ENCODE measurements at regions not wholly inside any gene's neighbourhood (a gene's known extent, or its start where the extent isn't known, plus 50 kb on each side); places are given as distances from the start of the nearest gene placed in this dataset.
A peak's percentile ranks its signal among the peaks of the same experiment; 100 is the strongest.
"Not testable (repeated sequence)": the region's sequence is repeated elsewhere in the genome, so short reads cannot be mapped to it uniquely, and the experiment has no call there.

DNA sequence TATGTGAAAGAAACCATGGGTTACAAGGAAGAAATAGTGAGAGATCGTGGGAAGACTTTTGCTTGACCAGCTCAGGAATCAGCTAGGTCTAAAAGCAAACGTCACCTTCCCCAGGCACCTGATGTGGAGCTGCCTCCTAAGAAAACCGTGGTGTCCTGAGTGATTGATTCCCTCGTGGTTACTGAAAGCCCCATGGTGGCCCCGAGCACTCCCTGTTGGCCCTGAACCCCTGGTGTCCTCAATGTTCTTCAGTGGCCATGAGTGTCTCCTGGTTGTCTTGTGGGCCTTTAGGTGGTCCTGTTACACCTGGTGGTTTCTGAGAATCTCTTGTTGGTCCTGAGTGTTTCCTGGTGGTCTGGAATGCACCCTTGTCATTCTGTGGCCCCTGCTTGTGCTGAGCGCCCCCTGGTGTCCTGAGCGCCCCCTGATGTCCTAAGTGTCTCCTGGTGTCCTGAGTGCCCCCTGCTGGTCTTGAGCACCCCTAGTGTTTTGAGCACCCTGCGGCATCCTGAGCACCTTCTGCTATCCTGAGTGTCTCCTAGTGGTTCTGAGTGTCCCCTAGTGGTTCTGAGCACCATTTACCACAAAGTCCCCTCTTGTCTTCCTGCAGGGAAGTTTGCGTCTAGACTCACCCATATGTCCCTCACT lies 518.7 kb downstream of the TMEM121 start:
- no peak overlapping the region for H3K27ac Mint-ChIP-seq
- peaks cover 3% of the 10 kb centered on the region for H3K4me1 Mint-ChIP-seq (ENCODE audit: low read depth)
- intact Hi-C loops (cut with micrococcal nuclease), result loop anchor here (2.0 to 10.0 kb wide), 3 partner anchors 32 to 370 kb away; no protein-coding TSS in a partner anchor
- DNase-seq (ENCODE audit: low spot score), result peak; percentile 69
- peaks cover 8% of the 10 kb centered on the region for H3K27me3 Mint-ChIP-seq (ENCODE audit: low read depth)
- no peaks in the 10 kb centered on the region for H3K36me3 Mint-ChIP-seq (ENCODE audit: low read depth)
- no peaks in the 10 kb centered on the region for H3K9me3 Mint-ChIP-seq
- H3K4me3 Mint-ChIP-seq (ENCODE audit: low read depth), result no peak overlapping the region

DNA sequence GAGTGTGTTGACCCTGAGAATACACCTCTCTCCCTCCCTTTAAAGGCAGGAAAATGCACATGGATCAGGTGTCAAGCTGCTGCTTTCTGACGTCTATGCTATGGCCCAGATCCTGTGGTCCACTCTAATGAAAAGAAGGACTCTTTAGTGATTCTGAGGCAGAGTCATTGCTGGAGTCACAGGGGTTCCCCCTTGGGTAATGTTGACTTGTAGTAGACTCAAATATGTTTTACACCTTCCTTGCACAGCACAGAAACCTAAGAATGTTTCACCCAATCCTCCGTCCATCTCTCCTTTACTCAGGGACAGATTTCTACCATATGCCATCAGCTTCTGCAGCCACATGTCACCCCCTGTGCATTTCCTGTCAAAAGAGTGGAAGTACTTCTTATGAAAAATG lies 525.4 kb downstream of the TMEM121 start:
- H3K36me3 Mint-ChIP-seq (ENCODE audit: low read depth), result no peaks in the 10 kb centered on the region
- intact Hi-C loops (cut with micrococcal nuclease), result no loop called here
- no peak for DNase-seq (ENCODE audit: low spot score)
- H3K9me3 Mint-ChIP-seq, result no peaks in the 10 kb centered on the region
- H3K27ac Mint-ChIP-seq, result no peak overlapping the region
- peaks cover 8% of the 10 kb centered on the region for H3K4me1 Mint-ChIP-seq (ENCODE audit: low read depth)
- no peak overlapping the region for H3K4me3 Mint-ChIP-seq (ENCODE audit: low read depth)
- H3K27me3 Mint-ChIP-seq (ENCODE audit: low read depth), result no peaks in the 10 kb centered on the region

DNA sequence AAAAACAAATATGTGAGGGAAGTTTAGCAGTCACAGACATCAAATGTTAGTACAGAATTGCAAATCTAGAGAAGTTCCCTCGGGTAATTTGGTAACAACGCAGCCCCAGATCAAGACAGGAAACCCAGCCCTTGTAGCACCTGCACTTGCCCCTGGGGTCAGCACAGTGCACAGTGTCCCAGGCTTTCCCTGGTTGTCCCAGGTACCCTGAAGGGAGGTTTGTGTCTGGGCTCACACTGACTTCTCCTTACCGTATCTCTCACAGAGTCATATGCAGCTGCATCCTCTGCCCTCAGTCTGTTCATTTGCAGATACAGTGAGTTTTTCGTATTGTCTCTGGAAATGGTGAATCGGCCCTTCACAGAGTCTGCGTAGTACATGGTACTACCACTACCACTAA lies 528.9 kb downstream of the TMEM121 start:
- H3K4me3 Mint-ChIP-seq (ENCODE audit: low read depth), result no peak overlapping the region
- no peaks in the 10 kb centered on the region for H3K36me3 Mint-ChIP-seq (ENCODE audit: low read depth)
- peaks cover 8% of the 10 kb centered on the region for H3K4me1 Mint-ChIP-seq (ENCODE audit: low read depth)
- H3K27me3 Mint-ChIP-seq (ENCODE audit: low read depth), result peaks cover 10% of the 10 kb centered on the region
- no peak overlapping the region for H3K27ac Mint-ChIP-seq
- DNase-seq (ENCODE audit: low spot score), result no peak
- intact Hi-C loops (cut with micrococcal nuclease), result no loop called here
- no peaks in the 10 kb centered on the region for H3K9me3 Mint-ChIP-seq

DNA sequence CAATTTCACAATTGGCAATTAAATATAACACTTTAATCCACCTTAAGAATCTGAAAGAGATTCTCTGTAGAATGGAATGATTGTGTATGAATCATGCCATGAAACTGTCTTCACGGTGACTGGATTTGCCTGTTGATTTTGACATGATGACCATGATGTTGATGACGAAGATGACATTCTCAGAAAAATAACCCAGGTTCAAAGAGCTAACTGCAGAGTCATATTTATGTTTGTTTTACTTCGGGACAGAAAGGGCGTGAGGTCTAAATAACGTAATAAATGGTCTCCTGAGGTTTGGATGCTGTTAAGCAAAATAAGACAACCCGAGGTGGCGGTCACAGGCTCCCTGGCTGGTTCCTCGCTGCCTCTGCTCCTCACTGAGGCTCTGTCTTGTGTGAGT lies 532.0 kb downstream of the TMEM121 start:
- H3K4me1 Mint-ChIP-seq (ENCODE audit: low read depth), result peaks cover 16% of the 10 kb centered on the region
- intact Hi-C loops (cut with micrococcal nuclease), result no loop called here
- DNase-seq (ENCODE audit: low spot score), result no peak
- H3K9me3 Mint-ChIP-seq, result no peaks in the 10 kb centered on the region
- H3K27ac Mint-ChIP-seq, result no peak overlapping the region
- no peaks in the 10 kb centered on the region for H3K36me3 Mint-ChIP-seq (ENCODE audit: low read depth)
- no peak overlapping the region for H3K4me3 Mint-ChIP-seq (ENCODE audit: low read depth)
- peaks cover 15% of the 10 kb centered on the region for H3K27me3 Mint-ChIP-seq (ENCODE audit: low read depth)

DNA sequence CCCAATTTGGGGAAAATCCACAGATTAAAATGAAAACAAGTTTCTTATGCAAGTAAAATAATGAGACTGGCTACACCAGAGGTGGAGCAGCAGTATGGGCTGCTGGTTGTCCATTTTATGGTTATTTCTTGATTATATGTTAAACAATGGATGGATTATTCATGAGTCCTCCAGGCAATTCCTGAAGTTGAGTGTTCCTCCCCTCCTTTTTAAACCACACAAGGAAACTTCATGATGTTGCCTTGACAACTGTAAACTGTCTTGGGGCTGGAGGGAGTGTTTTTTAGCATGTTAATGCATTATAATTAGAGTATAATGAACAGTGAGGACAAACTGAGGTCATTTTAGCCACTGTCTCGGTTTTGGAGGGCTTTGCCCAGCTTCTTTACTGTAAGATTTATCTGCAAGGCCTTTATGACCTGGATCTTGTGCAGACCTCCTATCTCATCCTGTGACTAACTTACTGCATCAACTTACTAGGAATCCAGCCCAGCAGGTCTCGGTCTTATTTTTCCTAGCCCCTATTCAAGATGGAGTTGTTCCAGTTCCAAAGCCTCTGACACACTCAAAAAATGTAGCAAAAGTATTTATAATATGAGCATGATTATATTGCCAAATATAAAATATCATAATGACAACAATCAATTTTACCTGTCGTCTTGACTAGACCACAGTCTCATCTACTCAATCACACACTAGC lies 534.0 kb downstream of the TMEM121 start:
- Mint-ChIP-seq H3K27ac (no peak overlapping the region), H3K4me3 (ENCODE audit: low read depth) (no peak overlapping the region), H3K9me3 (no peaks in the 10 kb centered on the region), H3K27me3 (ENCODE audit: low read depth) (peaks cover 26% of the 10 kb centered on the region), H3K4me1 (ENCODE audit: low read depth) (peaks cover 14% of the 10 kb centered on the region), H3K36me3 (ENCODE audit: low read depth) (no peaks in the 10 kb centered on the region)
- DNase-seq (ENCODE audit: low spot score), result no peak
- intact Hi-C loops (cut with micrococcal nuclease), result no loop called here

DNA sequence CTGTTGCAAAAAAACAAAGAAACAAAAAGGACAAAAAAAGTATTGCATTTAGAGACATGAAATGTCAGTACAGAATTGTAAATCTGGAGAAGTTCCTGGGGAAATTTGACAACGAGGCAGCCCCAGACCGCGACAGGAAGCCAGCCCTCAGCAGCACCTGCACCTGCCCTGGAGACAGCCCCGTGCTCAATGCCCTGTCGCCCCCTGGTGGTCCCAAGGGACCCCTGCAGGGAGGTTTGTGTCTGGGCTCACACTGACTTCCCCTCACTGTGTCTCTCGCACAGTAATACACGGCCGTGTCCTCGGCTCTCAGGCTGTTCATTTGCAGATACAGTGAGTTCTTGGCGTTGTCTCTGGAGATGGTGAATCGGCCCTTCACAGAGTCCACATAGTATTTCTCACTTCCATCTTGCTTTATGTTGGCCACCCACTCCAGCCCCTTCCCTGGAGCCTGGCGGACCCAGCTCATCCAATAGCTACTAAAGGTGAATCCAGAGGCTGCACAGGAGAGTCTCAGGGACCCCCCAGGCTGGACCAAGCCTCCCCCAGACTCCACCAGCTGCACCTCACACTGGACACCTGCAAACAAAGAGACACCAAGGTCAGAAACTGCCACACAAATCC lies 535.6 kb downstream of the TMEM121 start:
- Mint-ChIP-seq H3K27me3 (ENCODE audit: low read depth) (peaks cover 36% of the 10 kb centered on the region), H3K4me1 (ENCODE audit: low read depth) (peaks cover 14% of the 10 kb centered on the region)
- H3K27ac Mint-ChIP-seq; H3K36me3 Mint-ChIP-seq (ENCODE audit: low read depth); H3K4me3 Mint-ChIP-seq (ENCODE audit: low read depth); H3K9me3 Mint-ChIP-seq; intact Hi-C loops (cut with micrococcal nuclease): not testable (repeated sequence)
- DNase-seq (ENCODE audit: low spot score), result peak; percentile 51

DNA sequence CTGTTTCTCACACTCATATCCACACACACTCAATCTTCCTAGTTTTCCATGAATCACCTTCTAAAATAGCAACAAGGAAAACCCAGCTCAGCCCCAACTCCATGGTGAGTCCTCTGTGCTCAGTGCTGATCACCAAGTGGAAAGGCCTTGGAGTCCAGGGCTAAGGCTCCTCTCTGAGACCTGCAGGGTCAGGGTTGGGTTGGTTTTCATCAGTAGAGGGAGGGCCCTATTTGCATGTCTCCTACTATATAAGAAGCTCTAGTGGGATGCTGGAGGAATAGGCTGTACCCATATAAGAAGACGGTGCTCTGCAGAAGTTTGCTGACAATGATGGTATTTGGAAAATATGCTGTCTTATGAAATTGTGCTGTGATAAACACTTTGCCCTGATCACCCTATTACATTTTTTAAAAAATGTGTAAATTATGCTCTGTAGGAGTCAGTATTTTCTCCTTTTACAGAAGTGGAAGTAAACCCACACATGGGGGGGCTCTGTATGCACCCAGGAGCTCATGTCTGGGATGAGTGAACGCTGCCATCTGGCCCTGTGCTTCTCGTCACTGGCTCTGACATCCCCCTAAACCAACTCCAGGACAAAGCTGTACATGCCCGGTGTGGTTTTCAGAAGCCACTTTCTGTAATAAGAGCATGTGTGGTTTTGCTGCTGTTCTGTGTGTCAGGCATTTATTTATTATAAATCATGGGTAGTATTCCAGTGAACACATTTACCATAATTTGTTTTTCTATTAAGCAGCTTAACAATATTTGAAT lies 536.3 kb downstream of the TMEM121 start:
- H3K4me3 Mint-ChIP-seq (ENCODE audit: low read depth), result no peak overlapping the region
- H3K4me1 Mint-ChIP-seq (ENCODE audit: low read depth), result peaks cover 16% of the 10 kb centered on the region
- no peaks in the 10 kb centered on the region for H3K36me3 Mint-ChIP-seq (ENCODE audit: low read depth)
- H3K27me3 Mint-ChIP-seq (ENCODE audit: low read depth), result peaks cover 36% of the 10 kb centered on the region
- intact Hi-C loops (cut with micrococcal nuclease), result no loop called here
- no peaks in the 10 kb centered on the region for H3K9me3 Mint-ChIP-seq
- H3K27ac Mint-ChIP-seq, result no peak overlapping the region
- no peak for DNase-seq (ENCODE audit: low spot score)

DNA sequence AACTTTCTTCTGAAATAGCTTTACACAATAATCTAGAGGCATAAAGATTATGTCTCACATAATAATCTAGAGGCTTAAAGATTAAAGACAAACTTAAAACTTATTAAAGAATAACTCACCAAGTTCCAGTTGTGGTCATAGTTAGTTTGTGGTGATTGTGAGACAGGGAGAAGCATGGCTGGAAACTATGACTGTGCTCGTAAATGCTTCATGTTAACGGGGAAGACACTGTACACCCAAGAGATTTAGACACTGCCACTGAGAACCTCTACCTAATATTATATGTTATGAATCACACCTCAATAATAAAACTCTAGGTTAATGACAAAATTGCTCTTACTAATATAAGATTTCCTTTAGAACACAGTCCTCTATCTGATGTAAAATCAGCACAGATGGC lies 541.6 kb downstream of the TMEM121 start:
- no peak overlapping the region for H3K27ac Mint-ChIP-seq
- no peak for DNase-seq (ENCODE audit: low spot score)
- intact Hi-C loops (cut with micrococcal nuclease), result no loop called here
- H3K36me3 Mint-ChIP-seq (ENCODE audit: low read depth), result no peaks in the 10 kb centered on the region
- peaks cover 17% of the 10 kb centered on the region for H3K4me1 Mint-ChIP-seq (ENCODE audit: low read depth)
- H3K9me3 Mint-ChIP-seq, result no peaks in the 10 kb centered on the region
- no peak overlapping the region for H3K4me3 Mint-ChIP-seq (ENCODE audit: low read depth)
- H3K27me3 Mint-ChIP-seq (ENCODE audit: low read depth), result peaks cover 27% of the 10 kb centered on the region

DNA sequence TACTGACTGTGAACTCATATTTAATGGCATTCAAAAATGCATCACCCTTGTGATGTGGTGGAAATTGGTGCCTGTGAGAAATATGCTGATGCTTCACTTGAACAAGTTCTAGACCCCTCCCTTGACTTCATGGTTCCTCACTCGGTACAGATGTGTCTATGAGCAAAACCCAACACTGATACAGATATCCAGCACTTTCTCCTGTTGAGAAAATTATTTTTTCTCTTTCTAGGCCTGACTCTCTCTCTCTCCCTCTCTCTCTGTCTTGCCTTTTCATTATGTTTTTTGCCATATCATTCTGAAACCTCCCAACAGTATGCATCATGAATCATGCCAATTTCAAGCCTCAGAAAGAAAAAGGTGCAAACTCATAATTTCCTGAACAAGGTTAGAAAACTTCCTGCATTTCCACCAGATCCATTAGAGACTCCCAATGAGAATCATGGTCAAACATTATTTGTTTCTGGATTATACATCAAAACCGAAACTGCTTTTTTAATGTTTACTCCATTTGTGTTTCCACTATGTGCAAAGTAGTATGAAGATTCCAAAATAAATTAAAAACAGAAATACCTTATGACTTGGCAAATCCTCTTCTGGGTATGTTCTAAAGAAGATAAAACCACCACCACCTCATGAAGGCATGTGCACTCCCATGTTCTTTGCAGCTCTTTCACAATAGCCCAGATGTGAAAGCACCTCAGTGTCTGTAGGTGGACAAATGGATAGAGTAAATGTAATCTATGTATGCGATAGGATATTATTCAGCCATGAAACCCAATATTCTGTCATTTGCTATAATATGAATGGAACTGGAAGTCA lies 543.6 kb downstream of the TMEM121 start:
- H3K36me3 Mint-ChIP-seq (ENCODE audit: low read depth), result no peaks in the 10 kb centered on the region
- no peak for DNase-seq (ENCODE audit: low spot score)
- H3K4me1 Mint-ChIP-seq (ENCODE audit: low read depth), result peaks cover 17% of the 10 kb centered on the region
- H3K4me3 Mint-ChIP-seq (ENCODE audit: low read depth), result no peak overlapping the region
- intact Hi-C loops (cut with micrococcal nuclease), result no loop called here
- no peaks in the 10 kb centered on the region for H3K9me3 Mint-ChIP-seq
- H3K27ac Mint-ChIP-seq, result peak overlapping the region; percentile 60
- H3K27me3 Mint-ChIP-seq (ENCODE audit: low read depth), result peaks cover 20% of the 10 kb centered on the region

DNA sequence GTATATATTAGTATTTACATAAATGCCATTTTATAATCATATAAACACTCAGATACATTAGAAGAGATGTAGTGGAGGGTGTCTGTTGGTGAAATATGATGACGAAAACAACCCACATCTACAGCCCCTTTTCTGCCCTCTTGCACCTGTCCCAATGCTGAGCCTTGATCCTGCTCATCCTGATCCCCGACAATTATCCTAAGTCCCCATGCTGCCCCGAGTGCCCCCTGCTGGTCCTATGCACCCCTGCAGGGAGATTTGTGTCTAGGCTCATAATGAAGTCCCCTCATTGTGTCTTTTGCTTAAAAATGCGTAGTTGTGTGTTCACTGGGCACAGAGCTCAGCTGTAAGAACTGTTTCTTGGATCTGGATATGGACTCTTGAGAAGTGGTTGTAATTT lies 554.5 kb downstream of the TMEM121 start:
- H3K9me3 Mint-ChIP-seq, result no peaks in the 10 kb centered on the region
- peaks cover 37% of the 10 kb centered on the region for H3K27me3 Mint-ChIP-seq (ENCODE audit: low read depth)
- H3K4me3 Mint-ChIP-seq (ENCODE audit: low read depth), result no peak overlapping the region
- no peak for DNase-seq (ENCODE audit: low spot score)
- peaks cover 6% of the 10 kb centered on the region for H3K4me1 Mint-ChIP-seq (ENCODE audit: low read depth)
- no peaks in the 10 kb centered on the region for H3K36me3 Mint-ChIP-seq (ENCODE audit: low read depth)
- intact Hi-C loops (cut with micrococcal nuclease), result no loop called here
- no peak overlapping the region for H3K27ac Mint-ChIP-seq

DNA sequence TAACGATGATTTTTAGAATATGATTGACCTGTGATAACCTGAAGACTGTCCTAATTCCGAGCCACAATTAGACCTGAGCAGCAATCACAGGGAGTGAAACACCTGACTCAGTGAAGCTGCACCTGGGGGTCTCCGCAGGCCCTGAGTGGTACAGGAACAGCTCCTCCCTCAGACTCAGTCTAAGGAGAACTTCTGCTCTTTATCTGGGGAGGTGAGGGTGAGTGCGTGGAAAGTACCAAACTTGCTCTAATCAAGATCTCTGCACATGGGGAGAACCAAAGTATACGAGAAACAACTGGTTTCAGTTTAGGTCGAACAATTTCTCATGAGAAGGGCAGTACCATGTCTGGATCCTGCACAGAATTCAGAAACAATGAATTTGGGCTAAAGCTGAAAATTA lies 555.3 kb downstream of the TMEM121 start:
- peaks cover 13% of the 10 kb centered on the region for H3K4me1 Mint-ChIP-seq (ENCODE audit: low read depth)
- H3K27ac Mint-ChIP-seq; H3K9me3 Mint-ChIP-seq; DNase-seq (ENCODE audit: low spot score); H3K4me3 Mint-ChIP-seq (ENCODE audit: low read depth); intact Hi-C loops (cut with micrococcal nuclease); H3K36me3 Mint-ChIP-seq (ENCODE audit: low read depth): not testable (repeated sequence)
- peaks cover 35% of the 10 kb centered on the region for H3K27me3 Mint-ChIP-seq (ENCODE audit: low read depth)

DNA sequence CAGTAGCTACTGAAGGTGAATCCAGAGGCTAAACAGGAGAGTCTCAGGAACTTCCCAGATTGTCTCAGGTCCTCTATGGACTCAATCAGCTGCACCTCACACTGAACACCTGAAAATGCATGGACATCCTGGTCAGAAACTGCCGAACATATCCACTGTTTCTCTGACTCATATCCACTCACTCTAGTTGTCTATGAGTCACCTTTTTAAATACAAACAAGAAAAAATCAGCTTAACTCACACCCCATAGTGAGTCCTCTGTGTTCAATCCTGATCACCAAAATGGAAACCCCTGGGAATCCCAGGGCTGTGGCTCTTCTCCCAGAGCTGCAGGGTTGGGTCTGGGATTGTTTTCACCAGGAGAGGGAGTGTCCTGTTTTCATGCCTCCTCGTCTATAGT lies 556.7 kb downstream of the TMEM121 start:
- H3K27me3 Mint-ChIP-seq (ENCODE audit: low read depth), result peaks cover 28% of the 10 kb centered on the region
- intact Hi-C loops (cut with micrococcal nuclease), result no loop called here

More for the DNA sequence above, 556.7 kb downstream of the TMEM121 start:
- Mint-ChIP-seq H3K4me3 (ENCODE audit: low read depth) (no peak overlapping the region), H3K27ac (no peak overlapping the region), H3K36me3 (ENCODE audit: low read depth) (no peaks in the 10 kb centered on the region), H3K9me3 (no peaks in the 10 kb centered on the region), H3K4me1 (ENCODE audit: low read depth) (peaks cover 21% of the 10 kb centered on the region)
- no peak for DNase-seq (ENCODE audit: low spot score)

Measured in activated T-helper 2 cell treated with anti-CD3 and anti-CD28 coated beads, Interferon-gamma antibody, Interleukin-2, Interleukin-4, amounts not matched to agents 10 μg/mL and 5 μg/mL and 100 μg/mL, durations not matched to agents 14 hours and 24 hours and 36 hours (primary cell).